IPS-NIHi7 (cell line): ENCODE measurements at regions not wholly inside any gene's neighbourhood (a gene's known extent, or its start where the extent isn't known, plus 50 kb on each side); places are given as distances from the start of the nearest gene placed in this dataset.

Source experiments
- DNase-seq: peaks from one replicate; pipeline ENCODE4 v3.0.0; 2012; ENCODE audit warnings: mixed read lengths; ENCODE audit errors: extremely low spot score

- no peak for DNase-seq
Observed at GRCh38 chr3:13227315-13228165, 154.3 kb upstream of the IQSEC1 start.

GRCh38 chr3:13224967-13225366, 151.7 kb upstream of the IQSEC1 start:
- no peak for DNase-seq

- no peak for DNase-seq
Observed at GRCh38 chr3:13223574-13224237, 150.5 kb upstream of the IQSEC1 start.

- DNase-seq = no peak
Observed at GRCh38 chr3:13222891-13223573, 149.8 kb upstream of the IQSEC1 start.

- DNase-seq = no peak
Observed at GRCh38 chr3:13222131-13222530, 148.9 kb upstream of the IQSEC1 start.

- no peak for DNase-seq
Observed at GRCh38 chr3:13221491-13222061, 148.3 kb upstream of the IQSEC1 start.

- no peak for DNase-seq
Observed at GRCh38 chr3:13220991-13221390, 147.8 kb upstream of the IQSEC1 start.

GRCh38 chr3:13219902-13220296, 146.7 kb upstream of the IQSEC1 start:
- no peak for DNase-seq

- no peak for DNase-seq
Observed at GRCh38 chr3:13219077-13219901, 146.1 kb upstream of the IQSEC1 start.

GRCh38 chr3:13218541-13218908, 145.3 kb upstream of the IQSEC1 start:
- DNase-seq = no peak

GRCh38 chr3:13217736-13218540, 144.7 kb upstream of the IQSEC1 start:
- DNase-seq = no peak

GRCh38 chr3:13217253-13217652, 144.0 kb upstream of the IQSEC1 start:
- no peak for DNase-seq

- no peak for DNase-seq
Observed at GRCh38 chr3:13215940-13216546, 142.8 kb upstream of the IQSEC1 start.

- no peak for DNase-seq
Observed at GRCh38 chr3:13214847-13215472, 141.7 kb upstream of the IQSEC1 start.

- DNase-seq = no peak
Observed at GRCh38 chr3:13213911-13214846, 140.9 kb upstream of the IQSEC1 start.

GRCh38 chr3:13213490-13213889, 140.3 kb upstream of the IQSEC1 start:
- no peak for DNase-seq

- DNase-seq = no peak
Observed at GRCh38 chr3:13211605-13212210, 138.5 kb upstream of the IQSEC1 start.
